ENCODE measurements at regions not wholly inside any gene's neighbourhood (a gene's known extent, or its start where the extent isn't known, plus 50 kb on each side); places are given as distances from the start of the nearest gene placed in this dataset.

DNA sequence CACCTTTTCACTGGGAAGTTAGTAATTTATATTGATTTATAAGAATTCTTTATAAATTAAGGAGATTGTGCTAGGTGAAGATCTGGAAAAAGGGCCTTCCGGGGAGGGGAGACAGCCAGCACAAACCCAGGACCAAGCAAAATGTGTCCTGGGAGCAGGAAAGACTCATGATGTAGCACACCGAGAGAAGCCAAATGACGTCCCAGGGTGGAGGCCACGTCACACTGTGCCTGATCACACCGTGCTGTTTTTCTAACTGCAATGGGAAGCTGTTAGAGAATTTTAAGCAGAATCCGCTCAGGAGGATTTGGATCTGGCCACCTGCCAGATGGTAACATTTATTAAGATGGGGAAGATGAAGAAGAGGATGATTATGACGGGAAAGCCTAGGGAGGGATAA, 72.7 kb upstream of the AKAP12 start:
- DNase-seq = no peak

DNA sequence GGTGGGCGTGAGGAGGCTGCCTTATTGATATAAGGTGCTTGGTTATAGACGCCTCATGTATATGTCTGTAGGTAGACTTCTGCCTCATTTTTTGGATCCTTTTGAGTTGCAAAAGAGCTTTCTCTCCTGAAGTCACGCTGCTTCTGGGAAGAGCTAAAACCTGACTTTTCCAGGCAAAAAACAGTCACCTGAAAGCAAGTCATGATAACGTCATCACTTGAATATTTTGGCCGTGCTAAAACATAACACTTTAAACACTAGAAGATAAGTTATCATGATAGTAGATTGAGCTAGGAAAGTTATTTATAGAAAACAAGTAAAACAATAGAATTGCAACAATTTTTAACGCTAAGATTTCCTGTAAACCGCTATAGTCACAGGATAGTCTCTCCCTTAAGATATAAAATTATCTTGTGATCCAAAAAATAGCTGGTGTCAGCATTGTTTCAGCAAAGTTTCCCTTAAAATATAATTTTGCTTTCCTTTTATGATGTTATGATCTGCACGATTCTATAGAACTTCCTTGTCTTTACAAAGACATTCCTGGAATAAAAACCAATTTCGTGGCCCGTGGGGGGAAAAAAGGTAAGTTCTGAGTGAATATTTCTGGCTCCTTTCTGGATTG, 69.0 kb upstream of the AKAP12 start:
- Histone ChIP-seq H3K27me3 (ENCODE audit: low read depth) (no peaks in the 10 kb centered on the region), H3K27ac (replicated peaks) (no peak overlapping the region), H3K9me3 (replicated peaks) (no peaks in the 10 kb centered on the region), H3K4me3 (no peak overlapping the region), H3K4me1 (no peaks in the 10 kb centered on the region), H3K36me3 (no peaks in the 10 kb centered on the region)
- intact Hi-C loops (cut with micrococcal nuclease) = no loop called here
- TF ChIP-seq, protein P1, sequence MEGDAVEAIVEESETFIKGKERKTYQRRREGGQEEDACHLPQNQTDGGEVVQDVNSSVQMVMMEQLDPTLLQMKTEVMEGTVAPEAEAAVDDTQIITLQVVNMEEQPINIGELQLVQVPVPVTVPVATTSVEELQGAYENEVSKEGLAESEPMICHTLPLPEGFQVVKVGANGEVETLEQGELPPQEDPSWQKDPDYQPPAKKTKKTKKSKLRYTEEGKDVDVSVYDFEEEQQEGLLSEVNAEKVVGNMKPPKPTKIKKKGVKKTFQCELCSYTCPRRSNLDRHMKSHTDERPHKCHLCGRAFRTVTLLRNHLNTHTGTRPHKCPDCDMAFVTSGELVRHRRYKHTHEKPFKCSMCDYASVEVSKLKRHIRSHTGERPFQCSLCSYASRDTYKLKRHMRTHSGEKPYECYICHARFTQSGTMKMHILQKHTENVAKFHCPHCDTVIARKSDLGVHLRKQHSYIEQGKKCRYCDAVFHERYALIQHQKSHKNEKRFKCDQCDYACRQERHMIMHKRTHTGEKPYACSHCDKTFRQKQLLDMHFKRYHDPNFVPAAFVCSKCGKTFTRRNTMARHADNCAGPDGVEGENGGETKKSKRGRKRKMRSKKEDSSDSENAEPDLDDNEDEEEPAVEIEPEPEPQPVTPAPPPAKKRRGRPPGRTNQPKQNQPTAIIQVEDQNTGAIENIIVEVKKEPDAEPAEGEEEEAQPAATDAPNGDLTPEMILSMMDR (IDR thresholded peaks at IDR 0.05; ENCODE audit: borderline replicate concordance) = no peak
- no peak for DNase-seq

More for the DNA sequence above, 72.7 kb upstream of the AKAP12 start:
- no peak overlapping the region for H3K27ac ChIP-seq (replicated peaks)
- TF ChIP-seq, protein P1 (IDR thresholded peaks at IDR 0.05; ENCODE audit: borderline replicate concordance) = no peak
- no peaks in the 10 kb centered on the region for H3K27me3 ChIP-seq (ENCODE audit: low read depth)
- no peaks in the 10 kb centered on the region for H3K9me3 ChIP-seq (replicated peaks)
- intact Hi-C loops (cut with micrococcal nuclease) = no loop called here
- no peak overlapping the region for H3K4me3 ChIP-seq
- no peaks in the 10 kb centered on the region for H3K36me3 ChIP-seq
- H3K4me1 ChIP-seq = peaks cover 6% of the 10 kb centered on the region

DNA sequence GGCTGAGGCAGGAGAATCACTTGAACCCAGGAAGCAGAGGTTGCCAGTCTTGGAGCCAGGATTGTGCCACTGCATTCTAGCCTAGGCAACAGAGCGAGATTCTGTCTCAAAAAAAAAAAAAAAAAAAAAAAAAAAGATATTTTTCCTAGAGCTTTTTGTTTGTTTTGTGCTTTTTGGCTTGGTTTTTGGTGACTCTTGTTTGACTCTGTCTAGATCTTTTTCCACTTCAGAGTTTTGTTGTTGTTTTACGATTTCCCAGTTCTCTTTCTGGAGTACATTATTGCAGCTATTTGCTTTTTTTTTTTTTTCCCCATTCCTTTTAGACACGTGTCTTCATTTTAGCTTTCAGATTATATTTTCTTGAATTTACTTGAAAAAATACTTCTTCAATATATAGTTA, 67.0 kb upstream of the AKAP12 start:
- Histone ChIP-seq H3K4me3 (no peak overlapping the region), H3K27me3 (ENCODE audit: low read depth) (no peaks in the 10 kb centered on the region), H3K9me3 (replicated peaks) (no peaks in the 10 kb centered on the region), H3K36me3 (no peaks in the 10 kb centered on the region), H3K4me1 (no peaks in the 10 kb centered on the region), H3K27ac (replicated peaks) (no peak overlapping the region)
- intact Hi-C loops (cut with micrococcal nuclease) = no loop called here
- TF ChIP-seq, protein P1 (IDR thresholded peaks at IDR 0.05; ENCODE audit: borderline replicate concordance) = no peak
- no peak for DNase-seq

DNA sequence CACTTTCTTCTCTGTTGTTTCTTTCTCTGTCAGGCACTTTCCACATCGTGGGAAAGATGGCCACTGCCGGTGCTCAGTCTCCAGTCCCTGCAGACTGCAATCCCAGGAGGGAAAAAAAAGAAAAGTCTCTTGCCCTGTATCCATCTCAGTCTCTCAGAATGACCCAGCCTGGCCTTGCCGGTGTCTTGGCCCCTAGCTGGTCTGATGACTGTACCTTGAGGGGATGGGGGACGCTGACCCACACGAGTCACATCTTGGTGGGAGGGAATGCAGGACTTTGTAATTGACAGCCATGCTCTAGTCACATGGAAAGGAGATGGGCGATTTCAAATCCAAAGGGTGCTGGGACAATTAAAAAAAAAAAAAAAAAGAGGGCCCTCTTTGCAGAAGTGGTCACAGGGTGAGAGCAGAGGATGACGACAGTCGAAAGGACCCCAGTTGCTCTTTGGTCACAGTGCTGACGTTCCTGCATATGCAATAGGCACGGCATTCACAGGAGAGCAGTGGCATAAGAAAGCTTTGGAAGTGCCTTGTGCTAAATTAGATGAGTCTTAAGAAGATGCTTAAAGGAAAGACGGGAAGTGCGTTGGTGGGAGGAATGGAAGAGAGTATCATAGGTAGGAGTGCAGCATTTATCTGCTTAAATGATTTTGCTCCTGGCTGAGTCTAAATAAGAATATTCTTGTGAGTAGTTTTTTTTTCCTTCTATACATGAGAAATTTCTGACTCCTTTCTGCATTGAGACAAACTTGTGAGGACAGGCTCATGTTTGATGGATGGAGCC, 63.9 kb upstream of the AKAP12 start:
- H3K4me1 ChIP-seq = no peaks in the 10 kb centered on the region
- DNase-seq = no peak
- no peak overlapping the region for H3K27ac ChIP-seq (replicated peaks)
- intact Hi-C loops (cut with micrococcal nuclease) = no loop called here
- no peaks in the 10 kb centered on the region for H3K9me3 ChIP-seq (replicated peaks)
- peaks cover 20% of the 10 kb centered on the region for H3K27me3 ChIP-seq (ENCODE audit: low read depth)
- H3K4me3 ChIP-seq = no peak overlapping the region
- TF ChIP-seq, protein P1 (IDR thresholded peaks at IDR 0.05; ENCODE audit: borderline replicate concordance) = no peak
- H3K36me3 ChIP-seq = no peaks in the 10 kb centered on the region

DNA sequence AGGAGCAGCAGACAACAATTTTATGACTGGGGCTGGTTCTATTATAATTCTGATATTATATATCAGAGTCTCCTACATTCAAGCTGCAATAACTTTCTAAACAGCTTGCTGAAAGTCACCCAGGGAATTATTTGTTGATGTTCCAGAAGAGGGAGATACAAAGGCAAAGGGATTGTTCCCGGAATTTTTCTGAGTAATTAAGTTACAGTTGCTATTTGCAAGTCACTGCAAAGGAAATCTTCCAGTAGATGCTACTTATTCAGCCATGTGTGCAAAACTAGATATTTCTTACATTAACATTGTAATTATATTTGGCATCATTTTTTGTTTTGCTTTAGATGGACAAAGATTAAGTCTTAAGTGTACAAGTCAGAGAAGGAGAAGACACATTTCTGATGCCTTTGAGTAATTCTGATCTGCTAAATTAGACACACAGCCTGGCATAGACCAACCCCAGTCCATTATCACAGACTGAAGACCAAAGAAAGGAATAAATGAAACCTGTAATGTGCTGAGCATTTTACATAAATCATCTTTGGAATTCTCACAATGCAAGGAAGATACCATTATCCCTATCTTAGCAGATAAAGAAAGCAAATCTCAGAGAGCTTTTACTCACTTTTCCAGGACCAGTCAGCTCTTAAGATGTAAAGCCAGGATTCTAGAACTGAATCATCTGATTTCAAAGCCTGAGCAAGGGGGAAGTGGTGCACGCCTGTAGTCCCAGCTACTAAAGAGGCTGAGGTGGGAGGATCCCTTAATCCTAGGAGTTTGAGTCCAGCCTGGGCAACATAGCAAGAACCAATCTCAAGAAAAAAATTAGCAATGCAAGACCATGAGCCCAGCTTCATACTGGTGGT, 62.6 kb upstream of the AKAP12 start:
- Histone ChIP-seq H3K4me1 (no peaks in the 10 kb centered on the region), H3K9me3 (replicated peaks) (no peaks in the 10 kb centered on the region), H3K27ac (replicated peaks) (no peak overlapping the region), H3K36me3 (no peaks in the 10 kb centered on the region), H3K27me3 (ENCODE audit: low read depth) (peaks cover 20% of the 10 kb centered on the region), H3K4me3 (no peak overlapping the region)
- DNase-seq = no peak
- intact Hi-C loops (cut with micrococcal nuclease) = no loop called here
- TF ChIP-seq, protein P1 (IDR thresholded peaks at IDR 0.05; ENCODE audit: borderline replicate concordance) = no peak

Measured in left ventricle myocardium inferior (tissue), 1 donor.